Keratinocyte (primary cell): ENCODE measurements at regions not wholly inside any gene's neighbourhood (a gene's known extent, or its start where the extent isn't known, plus 50 kb on each side); places are given as distances from the start of the nearest gene placed in this dataset.

Experiments
- DNase-seq: peaks from one replicate; pipeline ENCODE4 v3.0.0-alpha.2; 2011; ENCODE audit warnings: low read depth, missing footprints, low spot score
- FAIRE-seq: peaks from 2 replicates; lab custom pipeline; 2011; peaks lifted over from hg19 to GRCh38; lab: Jason Lieb, UNC
- H2AFZ ChIP-seq: 2 replicates; pipeline ENCODE4 v1.6.0; 2012; ENCODE audit warnings: low read length, control low read depth, inconsistent platforms; ENCODE audit not compliant: control insufficient read depth
- H3K27ac ChIP-seq: 2 replicates; pipeline ENCODE4 v1.5.1; 2011; ENCODE audit warnings: low read length; ENCODE audit not compliant: control insufficient read depth, insufficient read depth
- H3K27me3 ChIP-seq: 3 replicates; pipeline ENCODE4 v1.6.0; 2011; ENCODE audit warnings: low read length; ENCODE audit not compliant: control insufficient read depth, insufficient read depth; ENCODE audit errors: extremely low read depth
- H3K36me3 ChIP-seq, 2 experiments: 2 replicates in 1 of 2; 3 replicates in 1 of 2; pipeline ENCODE4 v1.5.1; 2011; ENCODE audit warnings: low read length in 2 of 2, mild to moderate bottlenecking in 1 of 2; ENCODE audit not compliant: control insufficient read depth in 2 of 2, insufficient read depth in 2 of 2; ENCODE audit errors: extremely low read depth in 1 of 2
- H3K4me1 ChIP-seq: 3 replicates; pipeline ENCODE4 v1.5.1; 2011; ENCODE audit warnings: low read length; ENCODE audit not compliant: control insufficient read depth, insufficient read depth; ENCODE audit errors: extremely low read depth
- H3K4me2 ChIP-seq: 3 replicates; pipeline ENCODE4 v1.6.0; 2011; ENCODE audit warnings: low read depth, low read length; ENCODE audit not compliant: control insufficient read depth, insufficient read depth; ENCODE audit errors: extremely low read depth
- H3K4me3 ChIP-seq, 3 experiments: fragments of 200-600 bp in 1 of 3; sonication (generic) in 1 of 3; 2 replicates in 2 of 3; 3 replicates in 1 of 3; pipeline ENCODE4 v1.5.1; 2011 to 2016; ENCODE audit warnings: low read length in 3 of 3, mild to moderate bottlenecking in 3 of 3, control low read depth in 2 of 3, inconsistent platforms in 1 of 3, low read depth in 1 of 3, mixed read lengths in 1 of 3, mixed run types in 1 of 3, moderate library complexity in 1 of 3; ENCODE audit not compliant: control insufficient read depth in 2 of 3, insufficient read depth in 2 of 3; ENCODE audit errors: extremely low read depth in 1 of 3
- H3K79me2 ChIP-seq: 2 replicates; pipeline ENCODE4 v1.6.0; 2012; ENCODE audit warnings: low read length; ENCODE audit not compliant: control insufficient read depth, insufficient read depth
- H3K9ac ChIP-seq: 3 replicates; pipeline ENCODE4 v1.6.0; 2011; ENCODE audit warnings: low read length; ENCODE audit not compliant: control insufficient read depth, insufficient read depth; ENCODE audit errors: extremely low read depth
- H3K9me1 ChIP-seq: 3 replicates; pipeline ENCODE4 v1.6.0; 2011; ENCODE audit warnings: low read length; ENCODE audit not compliant: control insufficient read depth, insufficient read depth; ENCODE audit errors: extremely low read depth
- H3K9me3 ChIP-seq: 2 replicates; pipeline ENCODE4 v1.5.1; 2012; ENCODE audit warnings: low read depth, low read length; ENCODE audit not compliant: control insufficient read depth
- H4K20me1 ChIP-seq: 3 replicates; pipeline ENCODE4 v1.6.0; 2011; ENCODE audit warnings: low read length; ENCODE audit not compliant: control insufficient read depth, insufficient read depth; ENCODE audit errors: extremely low read depth
- EZH2 ChIP-seq: IDR thresholded peaks from one replicate; pipeline ENCODE4 v1.6.1; 2012; ENCODE audit warnings: inconsistent platforms, mild to moderate bottlenecking, low read length, moderate library complexity
- dilution Hi-C: fragments of 300-500 bp; cut with MboI; formaldehyde crosslinking; loops from one replicate; pipeline ENCODE4 v1.7.0; 2020; ENCODE audit warnings: low sequenced_read_pairs; ENCODE audit not compliant: extremely low pct_ligation_motif_present
- TF ChIP-seq, protein P1 (sequence below), 3 experiments: IDR thresholded peaks in 1 of 3; conservative IDR thresholded peaks in 1 of 3; optimal IDR thresholded peaks in 1 of 3; 2 replicates in 2 of 3; 3 replicates in 1 of 3; pipeline versions ENCODE3 to v1.5.1; 2011; ENCODE audit warnings: low read length in 3 of 3, mild to moderate bottlenecking in 3 of 3, moderate library complexity in 2 of 3, control low read depth in 1 of 3, inconsistent platforms in 1 of 3; ENCODE audit not compliant: insufficient read depth in 2 of 3; ENCODE audit errors: extremely low read depth in 1 of 3

DNA sequence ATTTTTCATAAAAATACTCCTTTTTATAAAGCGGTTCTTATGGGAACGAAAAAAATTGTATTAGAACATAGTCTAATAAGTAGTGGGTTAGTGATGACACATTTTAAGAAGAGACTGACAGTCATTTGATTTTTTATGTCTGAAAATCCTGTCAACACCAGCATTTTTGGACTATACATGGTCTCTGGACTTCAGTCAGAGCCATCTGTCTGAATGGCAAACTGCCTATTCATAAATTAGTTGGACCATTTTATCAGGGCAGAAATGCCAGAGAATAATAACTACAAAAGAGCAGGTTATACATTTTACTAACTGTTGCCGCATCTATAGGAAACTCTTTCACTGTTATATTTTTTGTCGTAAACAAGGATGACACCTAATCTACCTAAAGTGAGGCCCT, 437.6 kb downstream of the ZNF804A start:
- no peak for FAIRE-seq
- H3K4me1 ChIP-seq = no peaks in the 10 kb centered on the region
- dilution Hi-C loops = no loop called here

DNA sequence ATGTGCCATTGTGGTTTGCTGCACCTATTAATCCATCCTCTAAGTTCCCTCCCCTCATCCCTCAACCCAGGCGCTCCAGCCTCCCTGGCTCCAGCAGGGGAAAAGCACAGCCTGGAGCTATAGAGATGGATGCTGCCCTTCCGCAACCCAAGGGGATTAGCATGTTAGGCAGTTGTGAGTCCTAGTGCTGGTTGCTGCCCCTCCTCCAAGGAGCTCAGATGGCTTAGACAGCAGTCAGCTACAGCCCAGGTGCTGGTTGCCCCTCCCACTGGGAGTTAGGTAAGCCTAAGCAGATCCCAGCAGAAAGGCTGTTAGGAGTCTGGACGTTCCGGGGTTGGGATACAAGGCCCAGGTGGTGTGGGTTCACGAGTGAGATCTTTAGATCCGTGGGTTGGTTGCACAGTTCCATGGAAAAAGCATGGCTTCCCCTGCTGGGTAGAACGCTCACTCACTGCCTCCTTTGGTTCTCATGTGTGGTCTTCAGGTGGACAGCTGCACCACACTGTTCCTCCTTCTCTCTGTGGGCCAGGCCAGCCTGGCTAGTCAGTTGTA, 446.1 kb downstream of the ZNF804A start:
- Histone ChIP-seq H3K9ac (no peak overlapping the region), H3K4me2 (no peak overlapping the region), H3K27ac (no peak overlapping the region), H3K79me2 (no peaks in the 10 kb centered on the region), H2AFZ (no peak overlapping the region), H3K9me1 (no peaks in the 10 kb centered on the region), H3K4me3 (no peak overlapping the region), H3K4me1 (no peaks in the 10 kb centered on the region), H4K20me1 (no peaks in the 10 kb centered on the region), H3K27me3 (no peaks in the 10 kb centered on the region), H3K36me3 (no peaks in the 10 kb centered on the region), H3K9me3 (no peaks in the 10 kb centered on the region)
- FAIRE-seq = no peak
- no peak for DNase-seq
- dilution Hi-C loops = no loop called here
- no peak for TF ChIP-seq EZH2
- TF ChIP-seq, protein P1, sequence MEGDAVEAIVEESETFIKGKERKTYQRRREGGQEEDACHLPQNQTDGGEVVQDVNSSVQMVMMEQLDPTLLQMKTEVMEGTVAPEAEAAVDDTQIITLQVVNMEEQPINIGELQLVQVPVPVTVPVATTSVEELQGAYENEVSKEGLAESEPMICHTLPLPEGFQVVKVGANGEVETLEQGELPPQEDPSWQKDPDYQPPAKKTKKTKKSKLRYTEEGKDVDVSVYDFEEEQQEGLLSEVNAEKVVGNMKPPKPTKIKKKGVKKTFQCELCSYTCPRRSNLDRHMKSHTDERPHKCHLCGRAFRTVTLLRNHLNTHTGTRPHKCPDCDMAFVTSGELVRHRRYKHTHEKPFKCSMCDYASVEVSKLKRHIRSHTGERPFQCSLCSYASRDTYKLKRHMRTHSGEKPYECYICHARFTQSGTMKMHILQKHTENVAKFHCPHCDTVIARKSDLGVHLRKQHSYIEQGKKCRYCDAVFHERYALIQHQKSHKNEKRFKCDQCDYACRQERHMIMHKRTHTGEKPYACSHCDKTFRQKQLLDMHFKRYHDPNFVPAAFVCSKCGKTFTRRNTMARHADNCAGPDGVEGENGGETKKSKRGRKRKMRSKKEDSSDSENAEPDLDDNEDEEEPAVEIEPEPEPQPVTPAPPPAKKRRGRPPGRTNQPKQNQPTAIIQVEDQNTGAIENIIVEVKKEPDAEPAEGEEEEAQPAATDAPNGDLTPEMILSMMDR (optimal IDR thresholded peaks at IDR 0.05 in 1 of 3, IDR thresholded peaks at IDR 0.05 in 1 of 3, conservative IDR thresholded peaks at IDR 0.05 in 1 of 3; ENCODE audit: extremely low read depth in 1 of 3, insufficient read depth in 2 of 3, low read length in 3 of 3) = no peak

More for the DNA sequence above, 437.6 kb downstream of the ZNF804A start:
- Histone ChIP-seq H4K20me1 (no peaks in the 10 kb centered on the region), H3K27ac (no peak overlapping the region), H3K36me3 (no peaks in the 10 kb centered on the region), H3K9me3 (no peaks in the 10 kb centered on the region), H2AFZ (no peak overlapping the region), H3K9ac (no peak overlapping the region), H3K27me3 (no peaks in the 10 kb centered on the region), H3K9me1 (no peaks in the 10 kb centered on the region), H3K4me2 (no peak overlapping the region), H3K79me2 (no peaks in the 10 kb centered on the region), H3K4me3 (no peak overlapping the region)
- no peak for DNase-seq
- TF ChIP-seq, protein P1 (optimal IDR thresholded peaks at IDR 0.05 in 1 of 3, IDR thresholded peaks at IDR 0.05 in 1 of 3, conservative IDR thresholded peaks at IDR 0.05 in 1 of 3; ENCODE audit: extremely low read depth in 1 of 3, insufficient read depth in 2 of 3, low read length in 3 of 3) = no peak
- no peak for TF ChIP-seq EZH2
